A549 (cell line): ENCODE measurements at regions not wholly inside any gene's neighbourhood (a gene's known extent, or its start where the extent isn't known, plus 50 kb on each side); places are given as distances from the start of the nearest gene placed in this dataset.

Source experiments
- ATAC-seq, 2 experiments: fragments of 200-7000 bp in 1 of 2; fragments of >200 bp in 1 of 2; cut with Nextera tagmentation in 1 of 2; cut with Tn5 transposase in 1 of 2; 3 replicates each; pipeline versions ENCODE4 v1.8.0 to v1.9.1; 2018 to 2020; ENCODE audit warnings: mild to moderate bottlenecking in 1 of 2, moderate library complexity in 1 of 2
- CTCF ChIA-PET: fragments of 300-600 bp; sonication (Branson Sonifier 250); formaldehyde crosslinking; extraction: SDS; loops from one replicate; lab custom pipeline; 2021; ENCODE audit warnings: antibody characterized with exemption, inconsistent platforms; lab: Yijun Ruan, JAX
- POLR2A ChIA-PET: fragments of 350-600 bp; formaldehyde crosslinking; extraction: SDS; loops from one replicate; lab custom pipeline; 2021; ENCODE audit warnings: antibody characterized with exemption, inconsistent platforms; lab: Yijun Ruan, JAX
- DNase-seq, 2 experiments: peaks; one replicate each; pipeline versions ENCODE4 v3.0.0 to v3.0.0-alpha.2; 2011 to 2016; ENCODE audit warnings: low read depth in 1 of 2, low spot score in 1 of 2
- FAIRE-seq: peaks from 2 replicates; lab custom pipeline; 2011; peaks lifted over from hg19 to GRCh38; lab: Jason Lieb, UNC
- H3K27ac ChIP-seq, 2 experiments: fragments of >200 bp; sonication (Bioruptor Twin); formaldehyde crosslinking; 3 replicates each; pipeline ENCODE4 v1.5.1; 2016 to 2017
- H3K4me1 ChIP-seq: fragments of >200 bp; sonication (Bioruptor Twin); formaldehyde crosslinking; 3 replicates; pipeline ENCODE4 v1.6.1; 2016
- H3K4me2 ChIP-seq: fragments of >200 bp; sonication (Bioruptor Twin); formaldehyde crosslinking; 3 replicates; pipeline ENCODE4 v1.6.1; 2016
- H3K4me3 ChIP-seq: fragments of >200 bp; sonication (Bioruptor Twin); formaldehyde crosslinking; 3 replicates; pipeline ENCODE4 v1.5.1; 2016
- H3K9me3 ChIP-seq: fragments of >200 bp; sonication (Bioruptor Twin); formaldehyde crosslinking; 3 replicates; pipeline ENCODE4 v1.6.1; 2016
- CBX8 ChIP-seq: fragments of 200-600 bp; sonication (generic); IDR thresholded peaks from 2 replicates; pipeline ENCODE4 v1.6.1; 2016
- CEBPB ChIP-seq, 2 experiments: fragments of >200 bp in 1 of 2; sonication (Bioruptor Twin) in 1 of 2; formaldehyde crosslinking in 1 of 2; IDR thresholded peaks; 2 replicates each; pipeline ENCODE4 v1.6.1; 2012 to 2016
- CHD2 ChIP-seq: fragments of 150-350 bp; IDR thresholded peaks from 2 replicates; pipeline ENCODE4 v1.6.1; 2014; ENCODE audit warnings: low read length; ENCODE audit not compliant: partially characterized antibody
- CTCF ChIP-seq: fragments of >200 bp; sonication (Bioruptor Twin); formaldehyde crosslinking; IDR thresholded peaks from 3 replicates; pipeline ENCODE4 v1.5.1; 2016
- EHF ChIP-seq: fragments of 250-450 bp; sonication (Bioruptor Pico); IDR thresholded peaks from 2 replicates; pipeline ENCODE4 v1.5.0; 2020; ENCODE audit warnings: mild to moderate bottlenecking
- ELK1 ChIP-seq: fragments of 150-350 bp; IDR thresholded peaks from 2 replicates; pipeline ENCODE4 v1.6.1; 2014; ENCODE audit warnings: low read depth, mild to moderate bottlenecking, low read length
- FOSB ChIP-seq: fragments of 250-450 bp; sonication (Bioruptor Pico); IDR thresholded peaks from 2 replicates; pipeline ENCODE4 v1.5.0; 2020; ENCODE audit warnings: mild to moderate bottlenecking, moderate library complexity
- FOXS1 ChIP-seq: fragments of 250-450 bp; sonication (Bioruptor Pico); IDR thresholded peaks from 2 replicates; pipeline ENCODE4 v1.5.0; 2020; ENCODE audit warnings: mild to moderate bottlenecking, moderate library complexity
- HDAC2 ChIP-seq: fragments of 200-600 bp; sonication (generic); IDR thresholded peaks from 2 replicates; pipeline ENCODE4 v1.6.1; 2016
- HES2 ChIP-seq: fragments of >200 bp; sonication (Bioruptor Twin); formaldehyde crosslinking; IDR thresholded peaks from 2 replicates; pipeline ENCODE4 v1.6.1; 2016
- JUNB ChIP-seq: fragments of >200 bp; sonication (Bioruptor Twin); formaldehyde crosslinking; IDR thresholded peaks from 2 replicates; pipeline ENCODE4 v1.6.1; 2016
- MAFK ChIP-seq: fragments of 450-650 bp; IDR thresholded peaks from 2 replicates; pipeline ENCODE4 v1.6.1; 2014; ENCODE audit not compliant: partially characterized antibody
- MAX ChIP-seq: IDR thresholded peaks from 2 replicates; pipeline ENCODE4 v1.6.1; 2012
- MYC ChIP-seq: IDR thresholded peaks from 2 replicates; pipeline ENCODE4 v1.6.1; 2012; ENCODE audit warnings: mild to moderate bottlenecking, inconsistent platforms, low read length, improper control_type of control experiment, borderline replicate concordance
- NFE2L2 ChIP-seq: fragments of 150-350 bp; conservative IDR thresholded peaks from 2 replicates; pipeline ENCODE4 v1.6.1; 2014; ENCODE audit warnings: low read length
- NPAS2 ChIP-seq: fragments of 250-450 bp; sonication (Bioruptor Pico); IDR thresholded peaks from 2 replicates; pipeline ENCODE4 v1.8.0; 2022; ENCODE audit warnings: mild to moderate bottlenecking, moderate library complexity, borderline replicate concordance
- PHF8 ChIP-seq: fragments of 200-600 bp; sonication (generic); IDR thresholded peaks from 2 replicates; pipeline ENCODE4 v1.6.1; 2016; ENCODE audit warnings: low read depth, mild to moderate bottlenecking, antibody characterized with exemption, moderate library complexity, borderline replicate concordance
- RAD21 ChIP-seq, 2 experiments: fragments of >200 bp in 1 of 2; sonication (Bioruptor Twin) in 1 of 2; formaldehyde crosslinking in 1 of 2; IDR thresholded peaks in 1 of 2; conservative IDR thresholded peaks in 1 of 2; 2 replicates in 1 of 2; 3 replicates in 1 of 2; pipeline ENCODE4 v1.6.1; 2012 to 2018; ENCODE audit warnings: inconsistent platforms in 1 of 2
- REST ChIP-seq: fragments of 200-600 bp; sonication (generic); IDR thresholded peaks from 2 replicates; pipeline ENCODE4 v1.6.1; 2016; ENCODE audit warnings: antibody characterized with exemption, mild to moderate bottlenecking, moderate library complexity
- SMC3 ChIP-seq: fragments of >200 bp; sonication (Bioruptor Twin); formaldehyde crosslinking; IDR thresholded peaks from 3 replicates; pipeline ENCODE4 v1.6.1; 2018; ENCODE audit warnings: inconsistent platforms
- USF2 ChIP-seq: fragments of 450-650 bp; IDR thresholded peaks from 2 replicates; pipeline ENCODE4 v1.6.1; 2014; ENCODE audit warnings: antibody characterized with exemption
- WGBS: methylation state at CpG from one replicate; pipeline ENCODE4 v1.1.6; 2017; ENCODE audit errors: missing lambda C conversion rate; 5-methylcytosine and 5-hydroxymethylcytosine counted together

GRCh38 chr14:95006479-95006878, 150.8 kb downstream of the DICER1 start:
- ChIA-PET POLR2A (no interaction called here), CTCF (no interaction called here)
- TF ChIP-seq REST (no peak), SMC3 (no peak), NFE2L2 (no peak)
- no peaks in the 10 kb centered on the region for H3K4me1 ChIP-seq
- no peaks in the 10 kb centered on the region for H3K9me3 ChIP-seq
- no peak overlapping the region for H3K4me3 ChIP-seq
- ATAC-seq, result no peak
- whole genome bisulfite sequencing, result 29% methylated on average over 4 of the region's 4 CpGs
- no peak overlapping the region for H3K4me2 ChIP-seq
- no peak for DNase-seq
- H3K27ac ChIP-seq, result no peak overlapping the region
- no peak for FAIRE-seq

GRCh38 chr14:95006051-95006450, 151.3 kb downstream of the DICER1 start:
- ATAC-seq (no peak), DNase-seq (no peak), FAIRE-seq (no peak)
- TF ChIP-seq PHF8 (no peak), CBX8 (no peak), CHD2 (no peak), CEBPB (IDR thresholded peaks at IDR 0.05) (no peak), JUNB (no peak), NPAS2 (CRISPR knock-in tag) (no peak), FOSB (CRISPR knock-in tag) (no peak)
- Histone ChIP-seq H3K9me3 (no peaks in the 10 kb centered on the region), H3K4me1 (no peaks in the 10 kb centered on the region), H3K27ac (no peak overlapping the region), H3K4me2 (no peak overlapping the region), H3K4me3 (no peak overlapping the region)
- WGBS, result 72% methylated on average over 3 of the region's 3 CpGs
- ChIA-PET POLR2A (no interaction called here), CTCF (no interaction called here)

GRCh38 chr14:95003099-95003960, 154.0 kb downstream of the DICER1 start:
- ChIA-PET CTCF (no interaction called here), POLR2A (no interaction called here)
- Histone ChIP-seq H3K27ac (no peak overlapping the region), H3K9me3 (no peaks in the 10 kb centered on the region), H3K4me2 (no peak overlapping the region), H3K4me3 (no peak overlapping the region), H3K4me1 (0 out of 3 replicates have a peak, but pooled peaks cover under 1% of the 10 kb centered on the region)
- TF ChIP-seq MAFK (peak; percentile 54), MYC (no peak)
- FAIRE-seq (no peak), ATAC-seq (no peak), DNase-seq (no peak)
- 39% methylated on average over 11 of the region's 11 CpGs for WGBS

- 0 out of 3 replicates have a peak, but pooled peaks cover 3% of the 10 kb centered on the region for H3K4me1 ChIP-seq
- peak in 1 of 2 experiments; percentile 67; a peak in 3 of 6 replicates for ATAC-seq
- FAIRE-seq, result no peak
- POLR2A ChIA-PET, result no interaction called here
- no peak overlapping the region for H3K4me3 ChIP-seq
- WGBS, result 22% methylated on average over 10 of the region's 10 CpGs
- H3K4me2 ChIP-seq, result peak overlapping the region; percentile 14; the same call in 2 of the 3 replicates
- H3K27ac ChIP-seq, result no peak overlapping the region
- no peaks in the 10 kb centered on the region for H3K9me3 ChIP-seq
- CTCF ChIA-PET, result no interaction called here
- DNase-seq, result peak in 1 of 2 experiments; percentile 14
- TF ChIP-seq PHF8 (no peak), MAX (no peak), CHD2 (no peak), RAD21 (conservative IDR thresholded peaks at IDR 0.05 in 1 of 2, IDR thresholded peaks at IDR 0.05 in 1 of 2) (no peak), JUNB (no peak), FOXS1 (no peak), NPAS2 (CRISPR knock-in tag) (no peak), HDAC2 (no peak), USF2 (no peak), EHF (CRISPR knock-in tag) (no peak), ELK1 (no peak), HES2 (no peak), CTCF (no peak)
Observed at GRCh38 chr14:94998685-94999084, 158.6 kb downstream of the DICER1 start.
